Kidney epithelial cell (primary cell): ENCODE measurements at regions not wholly inside any gene's neighbourhood (a gene's known extent, or its start where the extent isn't known, plus 50 kb on each side); places are given as distances from the start of the nearest gene placed in this dataset.
"Not testable (repeated sequence)": the region's sequence is repeated elsewhere in the genome, so short reads cannot be mapped to it uniquely, and the experiment has no call there.

Source experiments
- DNase-seq: peaks from one replicate; pipeline ENCODE4 v3.0.0-alpha.2; 2010; ENCODE audit warnings: low read depth
- H3K27me3 ChIP-seq: 2 replicates; pipeline ENCODE4 v1.6.0; 2011; ENCODE audit warnings: low read length; ENCODE audit not compliant: control insufficient read depth, insufficient read depth
- H3K36me3 ChIP-seq: 2 replicates; pipeline ENCODE4 v1.5.1; 2011; ENCODE audit warnings: low read length; ENCODE audit not compliant: control insufficient read depth, insufficient read depth
- H3K4me3 ChIP-seq: 2 replicates; pipeline ENCODE4 v1.5.1; 2011; ENCODE audit warnings: low read depth, mild to moderate bottlenecking, control low read depth, low read length
- TF ChIP-seq, protein P1 (sequence below): IDR thresholded peaks from 2 replicates; pipeline ENCODE4 v1.5.1; 2011; ENCODE audit warnings: mild to moderate bottlenecking, moderate library complexity, low read length, control low read depth, inconsistent platforms; ENCODE audit not compliant: insufficient read depth, poor library complexity, severe bottlenecking

DNA sequence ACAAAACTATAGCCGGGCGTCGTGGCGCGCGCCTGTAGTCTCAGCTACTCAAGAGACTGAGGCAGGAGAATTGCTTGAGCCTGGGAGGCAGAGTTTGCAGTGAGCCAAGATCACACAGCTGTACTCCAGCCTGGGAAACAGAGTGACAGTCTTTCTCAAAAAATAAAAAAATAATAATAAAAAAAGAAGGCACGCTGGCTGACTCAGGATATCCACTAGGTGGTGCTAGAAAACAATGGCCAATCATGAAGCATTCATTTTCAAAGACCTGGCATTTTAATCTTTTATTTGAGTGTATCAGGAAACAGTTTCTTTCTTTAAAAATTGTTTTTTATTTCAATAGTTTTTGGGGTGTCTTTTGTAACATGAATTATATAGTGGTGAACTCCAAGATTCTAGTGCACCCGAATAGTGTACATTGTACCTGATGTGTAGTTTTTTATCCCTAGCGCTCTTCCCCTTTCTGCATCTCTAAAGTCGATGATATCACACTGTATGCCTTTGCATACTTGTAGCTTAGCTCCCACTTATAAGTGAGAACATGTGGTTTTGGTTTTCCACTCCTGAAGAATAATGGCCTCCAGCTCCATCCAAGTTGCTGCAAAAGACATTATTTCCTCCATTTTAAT is 88.6 kb downstream of the LYZL1 start:
- TF ChIP-seq, protein P1, sequence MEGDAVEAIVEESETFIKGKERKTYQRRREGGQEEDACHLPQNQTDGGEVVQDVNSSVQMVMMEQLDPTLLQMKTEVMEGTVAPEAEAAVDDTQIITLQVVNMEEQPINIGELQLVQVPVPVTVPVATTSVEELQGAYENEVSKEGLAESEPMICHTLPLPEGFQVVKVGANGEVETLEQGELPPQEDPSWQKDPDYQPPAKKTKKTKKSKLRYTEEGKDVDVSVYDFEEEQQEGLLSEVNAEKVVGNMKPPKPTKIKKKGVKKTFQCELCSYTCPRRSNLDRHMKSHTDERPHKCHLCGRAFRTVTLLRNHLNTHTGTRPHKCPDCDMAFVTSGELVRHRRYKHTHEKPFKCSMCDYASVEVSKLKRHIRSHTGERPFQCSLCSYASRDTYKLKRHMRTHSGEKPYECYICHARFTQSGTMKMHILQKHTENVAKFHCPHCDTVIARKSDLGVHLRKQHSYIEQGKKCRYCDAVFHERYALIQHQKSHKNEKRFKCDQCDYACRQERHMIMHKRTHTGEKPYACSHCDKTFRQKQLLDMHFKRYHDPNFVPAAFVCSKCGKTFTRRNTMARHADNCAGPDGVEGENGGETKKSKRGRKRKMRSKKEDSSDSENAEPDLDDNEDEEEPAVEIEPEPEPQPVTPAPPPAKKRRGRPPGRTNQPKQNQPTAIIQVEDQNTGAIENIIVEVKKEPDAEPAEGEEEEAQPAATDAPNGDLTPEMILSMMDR = peak; percentile 76
- Histone ChIP-seq H3K4me3 (no peak overlapping the region), H3K36me3 (no peaks in the 10 kb centered on the region), H3K27me3 (no peaks in the 10 kb centered on the region)
- no peak for DNase-seq

DNA sequence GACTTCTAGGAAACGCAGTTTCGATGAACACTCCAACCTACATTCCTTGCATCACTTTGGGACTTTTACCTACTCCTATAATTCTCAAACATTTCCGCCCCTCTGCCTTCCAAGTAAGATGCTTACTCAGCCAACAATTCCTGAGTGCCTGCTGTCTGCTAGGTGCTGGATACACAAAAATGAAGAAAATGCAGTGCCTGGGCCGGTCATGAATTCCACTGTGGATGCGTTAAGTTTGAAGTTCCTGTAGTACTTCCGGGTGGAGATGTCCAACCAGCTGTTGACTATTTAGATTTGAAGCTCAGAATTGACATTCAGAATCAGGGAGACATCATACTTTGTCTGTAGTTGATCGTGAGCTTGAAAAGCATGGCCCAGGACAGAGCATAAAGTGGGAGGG is 89.2 kb downstream of the LYZL1 start:
- no peaks in the 10 kb centered on the region for H3K36me3 ChIP-seq
- H3K27me3 ChIP-seq = no peaks in the 10 kb centered on the region
- no peak for DNase-seq
- TF ChIP-seq, protein P1 = no peak
- no peak overlapping the region for H3K4me3 ChIP-seq

DNA sequence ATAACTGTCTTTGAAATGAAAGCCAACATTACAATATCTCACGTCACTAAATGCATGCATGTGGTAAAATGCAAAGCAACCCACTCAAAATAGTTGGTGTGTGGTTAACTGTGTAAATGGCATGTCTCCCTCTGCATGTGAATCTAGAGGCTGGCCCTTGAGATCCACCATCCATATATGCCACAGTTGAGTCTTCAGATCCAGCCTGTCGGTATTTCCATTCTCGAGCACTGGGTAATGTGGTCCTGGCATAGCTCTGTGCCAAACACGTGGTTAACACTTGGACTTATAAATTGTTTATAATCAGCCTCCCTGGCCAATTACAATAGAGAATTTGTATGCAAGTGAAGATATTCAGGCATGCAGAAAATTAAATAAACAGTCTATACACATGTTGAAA is 90.3 kb downstream of the LYZL1 start:
- TF ChIP-seq, protein P1 = no peak
- DNase-seq = no peak
- Histone ChIP-seq H3K4me3 (no peak overlapping the region), H3K36me3 (no peaks in the 10 kb centered on the region), H3K27me3 (no peaks in the 10 kb centered on the region)

DNA sequence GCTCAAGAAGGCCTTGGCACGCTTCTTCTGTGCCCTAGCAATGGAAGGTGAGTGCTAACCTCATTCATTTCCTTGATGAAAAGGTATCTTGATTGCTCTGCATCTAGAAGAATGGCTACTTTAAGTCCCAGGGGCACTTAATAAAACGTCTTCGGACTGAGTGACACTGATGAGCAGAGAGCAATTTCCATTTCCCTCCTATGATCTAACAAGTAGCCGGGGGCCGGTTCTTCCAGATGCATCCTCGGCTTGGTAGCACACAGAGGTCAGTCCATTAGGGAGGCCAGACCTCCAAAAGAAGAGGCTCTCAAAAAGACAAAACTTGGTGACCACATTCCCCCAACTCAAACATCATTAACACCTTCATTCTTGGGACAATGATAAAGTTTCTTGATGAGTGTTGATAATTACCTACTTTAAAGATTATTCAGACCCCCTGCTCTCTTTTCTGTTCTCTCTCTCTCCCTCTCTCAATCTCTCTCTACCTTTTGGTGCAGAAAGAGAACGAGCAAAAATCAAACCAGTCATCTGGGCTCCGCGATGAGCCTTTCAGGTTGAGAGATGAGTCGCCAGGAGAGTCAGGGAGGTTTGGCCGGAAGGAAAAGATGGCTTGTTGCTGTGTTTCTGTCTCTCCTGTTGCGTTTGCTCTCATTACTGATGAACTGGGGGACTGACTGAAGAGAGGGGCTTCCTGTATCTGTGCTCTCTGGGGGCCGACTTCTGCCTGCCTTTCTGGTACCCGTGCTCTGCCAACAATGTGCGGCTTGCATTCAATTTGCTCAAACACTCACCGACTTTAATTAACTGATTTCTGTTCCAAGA is 91.1 kb downstream of the LYZL1 start:
- DNase-seq, H3K36me3 ChIP-seq, H3K4me3 ChIP-seq, H3K27me3 ChIP-seq: not testable (repeated sequence)

DNA sequence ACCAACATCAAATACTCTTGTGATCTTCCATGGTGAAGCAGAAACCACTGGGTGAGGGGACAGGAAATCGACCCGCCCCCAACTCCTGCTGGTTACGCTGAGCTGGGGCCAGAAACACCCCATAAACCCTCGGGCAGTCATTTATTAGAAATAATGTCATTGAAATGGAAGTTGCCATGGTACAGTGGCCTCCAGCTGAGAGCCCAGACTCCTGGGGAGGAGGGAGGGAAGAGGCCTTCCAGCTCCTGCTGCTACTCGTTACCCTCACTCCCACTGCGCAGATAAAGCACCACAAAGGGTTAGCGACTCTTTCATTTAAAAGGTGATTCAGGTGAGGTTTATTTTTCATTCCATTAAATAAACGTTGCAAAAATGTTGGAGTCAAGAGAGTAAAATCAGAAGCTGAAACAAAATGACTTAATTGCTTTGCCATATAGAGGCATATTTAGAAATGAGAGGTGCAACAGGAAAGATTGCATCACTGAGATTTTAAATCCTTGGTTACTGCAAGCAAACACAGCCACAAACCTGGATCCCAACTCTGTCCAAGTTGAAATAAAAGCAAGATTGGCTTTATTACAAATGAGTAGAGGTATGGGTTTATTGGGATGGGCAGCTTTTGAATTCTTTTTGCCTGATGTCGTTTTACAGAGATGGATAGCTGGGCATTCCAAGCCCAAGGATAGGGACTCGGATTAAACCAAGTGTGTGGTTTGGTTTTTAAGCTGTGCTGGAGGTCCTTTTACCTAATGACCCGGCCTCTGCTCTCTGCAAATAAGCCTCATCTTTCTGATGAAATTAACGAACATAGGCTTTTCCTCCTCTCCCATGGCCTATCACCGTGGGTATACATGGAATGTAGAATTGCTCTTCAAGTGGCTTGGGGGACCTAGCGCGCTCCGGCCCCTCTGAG is 92.0 kb downstream of the LYZL1 start:
- DNase-seq = not testable (repeated sequence)

DNA sequence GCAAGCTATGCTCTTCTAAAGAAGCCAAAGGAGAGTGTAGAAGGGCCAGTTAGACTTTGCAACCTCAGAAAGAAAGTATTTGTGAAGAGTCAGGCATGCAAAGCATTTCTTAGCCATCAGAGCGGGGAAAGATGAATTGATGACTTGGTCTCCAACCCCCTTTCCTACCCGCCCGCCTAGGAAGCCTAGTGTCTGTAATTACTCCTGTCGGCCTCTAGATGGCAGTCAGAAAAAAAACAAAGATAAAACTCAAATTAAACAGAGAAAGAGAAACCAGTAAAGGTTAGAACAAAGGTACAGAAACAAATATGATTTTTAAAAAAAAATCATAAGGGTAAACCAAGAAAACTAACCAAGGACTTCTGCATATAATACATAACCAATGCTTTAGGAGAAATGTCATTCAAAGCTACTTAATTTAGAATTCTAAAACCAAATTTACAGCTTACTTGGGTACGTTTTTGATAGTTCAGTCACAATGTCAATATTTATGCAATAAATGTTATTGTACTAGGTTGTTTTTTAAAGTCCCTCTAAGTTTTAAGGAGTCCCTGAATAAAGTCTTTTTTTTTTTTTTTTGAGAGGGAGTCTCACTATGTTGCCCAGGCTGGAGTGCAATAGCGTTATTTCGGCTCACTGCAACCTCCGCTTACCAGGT is 97.6 kb downstream of the LYZL1 start:
- DNase-seq = no peak
- H3K4me3 ChIP-seq = no peak overlapping the region
- peaks cover 2% of the 10 kb centered on the region for H3K27me3 ChIP-seq
- TF ChIP-seq, protein P1 = peak; percentile 69
- no peaks in the 10 kb centered on the region for H3K36me3 ChIP-seq

More for the DNA sequence above, 92.0 kb downstream of the LYZL1 start:
- H3K4me3 ChIP-seq, H3K27me3 ChIP-seq, H3K36me3 ChIP-seq: not testable (repeated sequence)
